ENCODE measurements at regions not wholly inside any gene's neighbourhood (a gene's known extent, or its start where the extent isn't known, plus 50 kb on each side); places are given as distances from the start of the nearest gene placed in this dataset. TPM values are rescaled to one million over a fixed set of nuclear protein-coding genes. Genes with fewer than 3 reads are reported as not detected.

DNA sequence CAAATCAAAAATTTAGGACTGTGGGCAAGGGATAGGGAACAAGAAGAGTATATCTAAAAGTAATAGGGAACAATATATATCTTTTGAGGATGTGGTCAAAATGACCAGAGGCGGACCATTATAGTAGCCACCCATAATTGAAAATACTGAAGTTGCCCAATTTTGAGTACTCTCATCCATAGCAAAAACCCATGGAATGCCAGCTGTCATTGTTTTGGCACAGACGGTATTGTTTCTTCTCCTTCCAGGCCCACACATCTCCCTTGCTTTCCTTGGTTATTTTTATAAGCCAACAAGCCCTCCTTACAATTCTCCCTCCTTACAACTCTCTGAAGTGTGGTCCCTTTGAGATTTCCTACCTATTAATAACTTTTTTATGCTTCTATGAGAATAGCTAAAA is 50.4 kb upstream of the RGMB start:
- no peak overlapping the region for H3K4me3 ChIP-seq (ENCODE audit: control extremely low read depth in 1 of 5, extremely low read depth in 1 of 5, insufficient read depth in 1 of 5, low read depth in 2 of 5, low read length in 4 of 5)
- no peaks in the 10 kb centered on the region for H3K36me3 ChIP-seq (replicated peaks in 1 of 2; ENCODE audit: control extremely low read depth in 1 of 2, control insufficient read depth in 1 of 2, extremely low read depth in 1 of 2, insufficient read depth in 2 of 2, low read length in 1 of 2)
- no peak for ATAC-seq (ENCODE audit: low read depth)
- H3K4me2 ChIP-seq (replicated peaks; ENCODE audit: low read depth, low read length, poor library complexity, severe bottlenecking), result no peak overlapping the region
- H4K20me1 ChIP-seq (ENCODE audit: control insufficient read depth, insufficient read depth, low read length, poor library complexity, severe bottlenecking), result no peaks in the 10 kb centered on the region
- POLR2A ChIA-PET, result no interaction called here
- TF ChIP-seq, protein P1, sequence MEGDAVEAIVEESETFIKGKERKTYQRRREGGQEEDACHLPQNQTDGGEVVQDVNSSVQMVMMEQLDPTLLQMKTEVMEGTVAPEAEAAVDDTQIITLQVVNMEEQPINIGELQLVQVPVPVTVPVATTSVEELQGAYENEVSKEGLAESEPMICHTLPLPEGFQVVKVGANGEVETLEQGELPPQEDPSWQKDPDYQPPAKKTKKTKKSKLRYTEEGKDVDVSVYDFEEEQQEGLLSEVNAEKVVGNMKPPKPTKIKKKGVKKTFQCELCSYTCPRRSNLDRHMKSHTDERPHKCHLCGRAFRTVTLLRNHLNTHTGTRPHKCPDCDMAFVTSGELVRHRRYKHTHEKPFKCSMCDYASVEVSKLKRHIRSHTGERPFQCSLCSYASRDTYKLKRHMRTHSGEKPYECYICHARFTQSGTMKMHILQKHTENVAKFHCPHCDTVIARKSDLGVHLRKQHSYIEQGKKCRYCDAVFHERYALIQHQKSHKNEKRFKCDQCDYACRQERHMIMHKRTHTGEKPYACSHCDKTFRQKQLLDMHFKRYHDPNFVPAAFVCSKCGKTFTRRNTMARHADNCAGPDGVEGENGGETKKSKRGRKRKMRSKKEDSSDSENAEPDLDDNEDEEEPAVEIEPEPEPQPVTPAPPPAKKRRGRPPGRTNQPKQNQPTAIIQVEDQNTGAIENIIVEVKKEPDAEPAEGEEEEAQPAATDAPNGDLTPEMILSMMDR (IDR thresholded peaks at IDR 0.05), result no peak
- no peak for TF ChIP-seq EZH2 (IDR thresholded peaks at IDR 0.05; ENCODE audit: borderline replicate concordance, insufficient read depth, low read depth, low read length, poor library complexity, severe bottlenecking)
- no peak for DNase-seq
- H2AFZ ChIP-seq (ENCODE audit: insufficient read depth, low read depth, low read length, poor library complexity, severe bottlenecking), result no peak overlapping the region
- Mint-ChIP-seq H3K9me3 (ENCODE audit: insufficient read depth) (no peaks in the 10 kb centered on the region), H3K27ac (no peak overlapping the region), H3K4me1 (no peaks in the 10 kb centered on the region), H3K4me3 (no peak overlapping the region), H3K27me3 (peaks cover 18% of the 10 kb centered on the region)
- H3K27ac ChIP-seq (ENCODE audit: low read length in 2 of 2), result no peak overlapping the region
- no peaks in the 10 kb centered on the region for H3K27me3 ChIP-seq (replicated peaks in 1 of 4; ENCODE audit: control extremely low read depth in 1 of 4, control insufficient read depth in 3 of 4, insufficient read depth in 4 of 4, low read length in 3 of 4)
- intact Hi-C loops (cut with micrococcal nuclease), result no loop called here
- WGBS (ENCODE audit: insufficient coverage), result 71% methylated on average over 1 of the region's 2 CpGs
- H3K79me2 ChIP-seq (ENCODE audit: control insufficient read depth, insufficient read depth, low read length), result no peaks in the 10 kb centered on the region
- CTCF ChIA-PET, result no interaction called here
- no peak overlapping the region for H3K9ac ChIP-seq (ENCODE audit: low read length)
- no peaks in the 10 kb centered on the region for H3K9me3 ChIP-seq (ENCODE audit: control extremely low read depth in 1 of 3, control insufficient read depth in 2 of 3, insufficient read depth in 1 of 3, low read length in 2 of 3)
- H3K4me1 ChIP-seq (ENCODE audit: control insufficient read depth in 2 of 2, insufficient read depth in 2 of 2, low read length in 2 of 2), result no peaks in the 10 kb centered on the region

Small RNA genes lying in the stretch of these regions (small RNA-seq; reads per million reads assigned to genes)
- gene AC008834.1 (ENCODE audit: insufficient read length, low read depth, low replicate concordance) (not detected), gene AC074133.1 (ENCODE audit: insufficient read length, low read depth, low replicate concordance) (not detected), gene MRPS35P2 (ENCODE audit: insufficient read length, low read depth, low replicate concordance) (not detected)
